HepG2 (cell line): ENCODE measurements at regions not wholly inside any gene's neighbourhood (a gene's known extent, or its start where the extent isn't known, plus 50 kb on each side); places are given as distances from the start of the nearest gene placed in this dataset.

Source experiments
- ATAC-seq: fragments of 200-7000 bp; cut with Tn5 transposase; 3 replicates; pipeline ENCODE4 v1.9.1; 2020; ENCODE audit warnings: mild to moderate bottlenecking, moderate library complexity
- BruUV-seq: library from RNA; stranded (reverse); fragments of 400-500 nt; replicated peaks from 2 replicates; lab custom pipeline; 2021; lab: Mats Ljungman, UMichigan
- CTCF ChIA-PET: fragments of 300-600 bp; formaldehyde crosslinking; extraction: SDS; loops from one replicate; lab custom pipeline; 2021; ENCODE audit warnings: low total read pairs, inconsistent platforms, low intra/inter-chr PET ratio; lab: Yijun Ruan, JAX
- POLR2A ChIA-PET: fragments of 350-600 bp; sonication (Branson Sonifier 250); formaldehyde crosslinking; loops from one replicate; lab custom pipeline; 2020; ENCODE audit warnings: antibody characterized with exemption, inconsistent platforms; lab: Yijun Ruan, JAX
- DNase-seq: peaks from one replicate; pipeline ENCODE4 v3.0.0-alpha.2; 2015; ENCODE audit warnings: low spot score
- FAIRE-seq: peaks from 3 replicates; lab custom pipeline; 2011; peaks lifted over from hg19 to GRCh38; lab: Jason Lieb, UNC
- H2AFZ ChIP-seq: one replicate; pipeline ENCODE4 v1.6.1; 2011; ENCODE audit warnings: low read length, inconsistent platforms
- H3K27ac ChIP-seq: fragments of 300-600 bp; 3 replicates; pipeline ENCODE4 v1.8.0; 2011; ENCODE audit warnings: mixed run types, mild to moderate bottlenecking, mixed read lengths, low read length, inconsistent platforms; ENCODE audit not compliant: insufficient read depth; ENCODE audit errors: extremely low read length
- H3K27me3 ChIP-seq, 2 experiments: fragments of 200-600 bp in 1 of 2; 2 replicates in 1 of 2; 3 replicates in 1 of 2; pipeline versions ENCODE4 v1.6.0 to v1.8.0; 2011; ENCODE audit warnings: low read length in 2 of 2, mild to moderate bottlenecking in 2 of 2, moderate library complexity in 2 of 2, inconsistent platforms in 1 of 2; ENCODE audit not compliant: insufficient read depth in 2 of 2, control insufficient read depth in 1 of 2
- H3K36me3 ChIP-seq, 2 experiments: fragments of 200-600 bp in 1 of 2; replicated peaks in 1 of 2; 2 replicates in 1 of 2; 3 replicates in 1 of 2; pipeline versions ENCODE4 v1.5.1 to v1.8.0; 2011; ENCODE audit warnings: low read length in 2 of 2, inconsistent platforms in 1 of 2; ENCODE audit not compliant: insufficient read depth in 2 of 2, control insufficient read depth in 1 of 2
- H3K4me1 ChIP-seq: 2 replicates; pipeline ENCODE4 v1.5.1; 2012; ENCODE audit warnings: low read length, inconsistent platforms; ENCODE audit not compliant: insufficient read depth
- H3K4me2 ChIP-seq: 2 replicates; pipeline ENCODE4 v1.6.0; 2011; ENCODE audit warnings: low read depth, low read length, inconsistent platforms
- H3K4me3 ChIP-seq, 3 experiments: fragments of 200-600 bp in 1 of 3; sonication (generic), shearing (Covaris generic) in 1 of 3; replicated peaks in 1 of 3; 2 replicates each; pipeline ENCODE4 v1.5.1; 2011 to 2016; ENCODE audit warnings: low read length in 3 of 3, inconsistent platforms in 2 of 3, low read depth in 2 of 3, mild to moderate bottlenecking in 2 of 3, control low read depth in 1 of 3, mixed read lengths in 1 of 3; ENCODE audit not compliant: insufficient read depth in 1 of 3
- H3K79me2 ChIP-seq: one replicate; pipeline ENCODE4 v1.6.1; 2011; ENCODE audit warnings: low read length, inconsistent platforms; ENCODE audit not compliant: insufficient read depth
- H3K9ac ChIP-seq: 2 replicates; pipeline ENCODE4 v1.6.0; 2011; ENCODE audit warnings: mild to moderate bottlenecking, low read depth, low read length, inconsistent platforms; ENCODE audit not compliant: insufficient read depth
- H3K9me3 ChIP-seq: 2 replicates; pipeline ENCODE4 v1.5.1; 2012; ENCODE audit warnings: mild to moderate bottlenecking, low read length
- H4K20me1 ChIP-seq: 2 replicates; pipeline ENCODE4 v1.6.0; 2011; ENCODE audit warnings: inconsistent platforms, mild to moderate bottlenecking, low read length, moderate library complexity; ENCODE audit not compliant: insufficient read depth
- ATF7 ChIP-seq, 2 experiments: fragments of 450-650 bp in 1 of 2; sonication (generic) in 1 of 2; formaldehyde crosslinking in 1 of 2; IDR thresholded peaks; 2 replicates each; pipeline versions ENCODE4 v1.4.0 to v1.6.1; 2016 to 2020; ENCODE audit warnings: antibody characterized with exemption in 1 of 2, mild to moderate bottlenecking in 1 of 2, missing genetic modification reagents in 1 of 2
- BRCA1 ChIP-seq: sonication (generic); formaldehyde crosslinking; IDR thresholded peaks from 2 replicates; pipeline ENCODE4 v1.4.0; 2020; ENCODE audit warnings: missing genetic modification reagents
- CHD4 ChIP-seq: fragments of 200-600 bp; sonication (generic); IDR thresholded peaks from 2 replicates; pipeline ENCODE4 v1.7.0; 2017; ENCODE audit warnings: mild to moderate bottlenecking, low read length, borderline replicate concordance
- SIN3A ChIP-seq: IDR thresholded peaks from 2 replicates; pipeline ENCODE4 v1.6.1; 2011; ENCODE audit warnings: low read depth, mild to moderate bottlenecking, control low read depth, low read length, borderline replicate concordance
- TEAD2 ChIP-seq: sonication (generic); formaldehyde crosslinking; IDR thresholded peaks from 2 replicates; pipeline ENCODE4 v1.9.0; 2021; ENCODE audit warnings: missing genetic modification reagents
- ZNF512B ChIP-seq: sonication (generic); formaldehyde crosslinking; IDR thresholded peaks from 2 replicates; pipeline ENCODE4 v1.5.1; 2020; ENCODE audit warnings: missing genetic modification reagents, mild to moderate bottlenecking, borderline replicate concordance
- WGBS: methylation state at CpG from one replicate; pipeline ENCODE4 v1.1.6; 2017; ENCODE audit warnings: low lambda C conversion rate; 5-methylcytosine and 5-hydroxymethylcytosine counted together
- in situ Hi-C: cut with HindIII; loops from 2 replicates; pipeline ENCODE4 v1.10.0; 2017; ENCODE audit warnings: low pct_unique_long_range_greater_than_20kb; ENCODE audit not compliant: extremely low pct_ligation_motif_present
- intact Hi-C: fragments of 100-400 bp; cut with micrococcal nuclease; formaldehyde crosslinking; loops from one replicate; pipeline ENCODE4 v1.10.0; 2022; ENCODE audit not compliant: unreplicated experiment

- Histone ChIP-seq H4K20me1 (no peaks in the 10 kb centered on the region), H3K79me2 (no peaks in the 10 kb centered on the region), H3K4me1 (no peaks in the 10 kb centered on the region), H3K4me2 (no peak overlapping the region), H3K36me3 (no peaks in the 10 kb centered on the region), H3K27ac (no peak overlapping the region), H2AFZ (no peak overlapping the region), H3K9ac (no peak overlapping the region), H3K4me3 (no peak overlapping the region), H3K9me3 (no peaks in the 10 kb centered on the region; the same call in 1 of the 2 replicates), H3K27me3 (no peaks in the 10 kb centered on the region)
- FAIRE-seq (no peak), ATAC-seq (no peak), DNase-seq (no peak)
- in situ Hi-C loops, result no loop called here
- POLR2A ChIA-PET, result no interaction called here
- intact Hi-C loops, result no loop called here
- 55% methylated on average over 13 of the region's 14 CpGs for WGBS
- TF ChIP-seq SIN3A, result no peak
- TF ChIP-seq ATF7 (IDR thresholded peaks at IDR 0.05), result peak; percentile 78
- no peak for TF ChIP-seq ATF7 (CRISPR knock-in tag; IDR thresholded peaks at IDR 0.05)
- CTCF ChIA-PET, result no interaction called here
- no TSS peak for BruUV-seq
Measured at GRCh38 chr7:69448071-69448470, 150.2 kb upstream of the AUTS2 start.

GRCh38 chr7:69450456-69450855, 147.8 kb upstream of the AUTS2 start:
- Histone ChIP-seq H3K4me2 (no peak overlapping the region), H3K9ac (no peak overlapping the region), H3K27me3 (no peaks in the 10 kb centered on the region), H3K9me3 (no peaks in the 10 kb centered on the region), H4K20me1 (no peaks in the 10 kb centered on the region), H3K79me2 (no peaks in the 10 kb centered on the region), H3K36me3 (no peaks in the 10 kb centered on the region), H2AFZ (no peak overlapping the region), H3K4me1 (no peaks in the 10 kb centered on the region), H3K4me3 (no peak overlapping the region), H3K27ac (no peak overlapping the region)
- DNase-seq (no peak), FAIRE-seq (no peak), ATAC-seq (no peak)
- no TSS peak for BruUV-seq
- intact Hi-C loops, result no loop called here
- ChIA-PET POLR2A (no interaction called here), CTCF (no interaction called here)
- TF ChIP-seq CHD4 (no peak), ZNF512B (no peak), TEAD2 (CRISPR knock-in tag) (no peak), BRCA1 (no peak)
- in situ Hi-C loops, result no loop called here
- 58% methylated on average over 5 of the region's 5 CpGs for WGBS
